A549 (cell line): ENCODE measurements at regions not wholly inside any gene's neighbourhood (a gene's known extent, or its start where the extent isn't known, plus 50 kb on each side); places are given as distances from the start of the nearest gene placed in this dataset.

Experiments
- ATAC-seq, 2 experiments: fragments of 200-7000 bp in 1 of 2; fragments of >200 bp in 1 of 2; cut with Nextera tagmentation in 1 of 2; cut with Tn5 transposase in 1 of 2; 3 replicates each; pipeline versions ENCODE4 v1.8.0 to v1.9.1; 2018 to 2020; ENCODE audit warnings: mild to moderate bottlenecking in 1 of 2, moderate library complexity in 1 of 2
- CTCF ChIA-PET: fragments of 300-600 bp; sonication (Branson Sonifier 250); formaldehyde crosslinking; extraction: SDS; loops from one replicate; lab custom pipeline; 2021; ENCODE audit warnings: antibody characterized with exemption, inconsistent platforms; lab: Yijun Ruan, JAX
- POLR2A ChIA-PET: fragments of 350-600 bp; formaldehyde crosslinking; extraction: SDS; loops from one replicate; lab custom pipeline; 2021; ENCODE audit warnings: antibody characterized with exemption, inconsistent platforms; lab: Yijun Ruan, JAX
- DNase-seq, 2 experiments: peaks; one replicate each; pipeline versions ENCODE4 v3.0.0 to v3.0.0-alpha.2; 2011 to 2016; ENCODE audit warnings: low read depth in 1 of 2, low spot score in 1 of 2
- FAIRE-seq: peaks from 2 replicates; lab custom pipeline; 2011; peaks lifted over from hg19 to GRCh38; lab: Jason Lieb, UNC
- H3K27ac ChIP-seq, 2 experiments: fragments of >200 bp; sonication (Bioruptor Twin); formaldehyde crosslinking; 3 replicates each; pipeline ENCODE4 v1.5.1; 2016 to 2017
- H3K4me1 ChIP-seq: fragments of >200 bp; sonication (Bioruptor Twin); formaldehyde crosslinking; 3 replicates; pipeline ENCODE4 v1.6.1; 2016
- H3K4me2 ChIP-seq: fragments of >200 bp; sonication (Bioruptor Twin); formaldehyde crosslinking; 3 replicates; pipeline ENCODE4 v1.6.1; 2016
- H3K4me3 ChIP-seq: fragments of >200 bp; sonication (Bioruptor Twin); formaldehyde crosslinking; 3 replicates; pipeline ENCODE4 v1.5.1; 2016
- H3K9me3 ChIP-seq: fragments of >200 bp; sonication (Bioruptor Twin); formaldehyde crosslinking; 3 replicates; pipeline ENCODE4 v1.6.1; 2016
- CEBPB ChIP-seq, 2 experiments: fragments of >200 bp in 1 of 2; sonication (Bioruptor Twin) in 1 of 2; formaldehyde crosslinking in 1 of 2; IDR thresholded peaks; 2 replicates each; pipeline ENCODE4 v1.6.1; 2012 to 2016
- CHD2 ChIP-seq: fragments of 150-350 bp; IDR thresholded peaks from 2 replicates; pipeline ENCODE4 v1.6.1; 2014; ENCODE audit warnings: low read length; ENCODE audit not compliant: partially characterized antibody
- ESRRA ChIP-seq: fragments of 150-350 bp; IDR thresholded peaks from 2 replicates; pipeline ENCODE4 v1.6.1; 2014; ENCODE audit warnings: mild to moderate bottlenecking, low read length, borderline replicate concordance
- FOXS1 ChIP-seq: fragments of 250-450 bp; sonication (Bioruptor Pico); IDR thresholded peaks from 2 replicates; pipeline ENCODE4 v1.5.0; 2020; ENCODE audit warnings: mild to moderate bottlenecking, moderate library complexity
- HDAC2 ChIP-seq: fragments of 200-600 bp; sonication (generic); IDR thresholded peaks from 2 replicates; pipeline ENCODE4 v1.6.1; 2016
- HOXA7 ChIP-seq: fragments of 250-450 bp; sonication (Bioruptor Pico); IDR thresholded peaks from 2 replicates; pipeline ENCODE4 v1.5.0; 2020; ENCODE audit warnings: mild to moderate bottlenecking, moderate library complexity
- HOXB13 ChIP-seq: fragments of 250-450 bp; sonication (Bioruptor Pico); IDR thresholded peaks from 2 replicates; pipeline ENCODE4 v1.5.0; 2020; ENCODE audit warnings: low read depth, mild to moderate bottlenecking, moderate library complexity
- JUN ChIP-seq, 2 experiments: fragments of >200 bp; sonication (Bioruptor Twin); formaldehyde crosslinking; IDR thresholded peaks; 2 replicates in 1 of 2; 3 replicates in 1 of 2; pipeline ENCODE4 v1.6.1; 2016 to 2017
- JUNB ChIP-seq: fragments of >200 bp; sonication (Bioruptor Twin); formaldehyde crosslinking; IDR thresholded peaks from 2 replicates; pipeline ENCODE4 v1.6.1; 2016
- MYC ChIP-seq: IDR thresholded peaks from 2 replicates; pipeline ENCODE4 v1.6.1; 2012; ENCODE audit warnings: mild to moderate bottlenecking, inconsistent platforms, low read length, improper control_type of control experiment, borderline replicate concordance
- RCOR1 ChIP-seq: fragments of 150-350 bp; IDR thresholded peaks from 2 replicates; pipeline ENCODE4 v1.6.1; 2014; ENCODE audit warnings: antibody characterized with exemption, low read length, low read depth
- RNF2 ChIP-seq: fragments of 200-600 bp; sonication (generic); IDR thresholded peaks from 2 replicates; pipeline ENCODE4 v1.6.1; 2016; ENCODE audit warnings: low read depth, mild to moderate bottlenecking, antibody characterized with exemption, moderate library complexity, borderline replicate concordance
- SMC3 ChIP-seq: fragments of >200 bp; sonication (Bioruptor Twin); formaldehyde crosslinking; IDR thresholded peaks from 3 replicates; pipeline ENCODE4 v1.6.1; 2018; ENCODE audit warnings: inconsistent platforms
- TFCP2L1 ChIP-seq: fragments of 250-450 bp; sonication (Bioruptor Pico); IDR thresholded peaks from 2 replicates; pipeline ENCODE4 v1.5.0; 2021; ENCODE audit warnings: mild to moderate bottlenecking
- TP53 ChIP-seq: fragments of 250-450 bp; sonication (Bioruptor Pico); IDR thresholded peaks from 2 replicates; pipeline ENCODE4 v1.5.0; 2021; ENCODE audit warnings: mild to moderate bottlenecking, moderate library complexity
- WGBS: methylation state at CpG from one replicate; pipeline ENCODE4 v1.1.6; 2017; ENCODE audit errors: missing lambda C conversion rate; 5-methylcytosine and 5-hydroxymethylcytosine counted together
- TF ChIP-seq, protein P1 (sequence below): fragments of 200-600 bp; sonication (generic); IDR thresholded peaks from 2 replicates; pipeline ENCODE4 v1.6.1; 2016; ENCODE audit warnings: antibody characterized with exemption, mild to moderate bottlenecking, moderate library complexity
- TF ChIP-seq, protein P2 (sequence below): IDR thresholded peaks from 2 replicates; pipeline ENCODE4 v1.6.1; 2012; ENCODE audit warnings: low read depth, borderline replicate concordance
- TF ChIP-seq, protein P3 (sequence below): fragments of 150-350 bp; IDR thresholded peaks from 2 replicates; pipeline ENCODE4 v1.6.1; 2014; ENCODE audit warnings: low read depth, mild to moderate bottlenecking, low read length
- TF ChIP-seq, protein P4 (sequence below): fragments of 250-450 bp; sonication (Bioruptor Pico); IDR thresholded peaks from 2 replicates; pipeline ENCODE4 v1.5.0; 2020; ENCODE audit warnings: low read depth, mild to moderate bottlenecking, moderate library complexity

DNA sequence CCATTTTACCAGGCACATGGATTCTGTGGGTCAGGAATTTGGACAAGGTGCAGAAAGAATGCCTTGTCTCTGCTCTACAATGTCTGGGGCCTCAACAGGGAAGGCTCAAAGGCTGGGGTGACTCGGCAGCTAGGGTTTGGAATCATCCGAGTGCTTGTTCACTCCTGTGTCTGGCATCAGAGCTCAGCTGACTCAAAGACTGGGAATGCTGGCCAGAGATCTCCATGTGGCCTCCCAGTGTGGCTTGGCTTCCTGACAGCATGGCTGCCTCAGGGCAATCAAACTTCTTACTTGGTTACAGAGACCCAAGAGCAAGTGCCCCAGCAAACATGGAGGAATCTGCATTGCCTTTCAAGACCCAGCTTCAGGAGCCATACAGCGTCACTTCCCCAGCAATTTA is 110.5 kb downstream of the TOMM20 start (continued):
- TF ChIP-seq HDAC2 (no peak), RCOR1 (no peak), TFCP2L1 (CRISPR knock-in tag) (no peak), RNF2 (no peak), FOXS1 (no peak), SMC3 (no peak), JUN (IDR thresholded peaks at IDR 0.05) (no peak), HOXB13 (CRISPR knock-in tag) (no peak), MYC (no peak), ESRRA (no peak), JUNB (0 out of 2 replicates have a peak, but pooled peaks have one; percentile 20)
- TF ChIP-seq, protein P1, sequence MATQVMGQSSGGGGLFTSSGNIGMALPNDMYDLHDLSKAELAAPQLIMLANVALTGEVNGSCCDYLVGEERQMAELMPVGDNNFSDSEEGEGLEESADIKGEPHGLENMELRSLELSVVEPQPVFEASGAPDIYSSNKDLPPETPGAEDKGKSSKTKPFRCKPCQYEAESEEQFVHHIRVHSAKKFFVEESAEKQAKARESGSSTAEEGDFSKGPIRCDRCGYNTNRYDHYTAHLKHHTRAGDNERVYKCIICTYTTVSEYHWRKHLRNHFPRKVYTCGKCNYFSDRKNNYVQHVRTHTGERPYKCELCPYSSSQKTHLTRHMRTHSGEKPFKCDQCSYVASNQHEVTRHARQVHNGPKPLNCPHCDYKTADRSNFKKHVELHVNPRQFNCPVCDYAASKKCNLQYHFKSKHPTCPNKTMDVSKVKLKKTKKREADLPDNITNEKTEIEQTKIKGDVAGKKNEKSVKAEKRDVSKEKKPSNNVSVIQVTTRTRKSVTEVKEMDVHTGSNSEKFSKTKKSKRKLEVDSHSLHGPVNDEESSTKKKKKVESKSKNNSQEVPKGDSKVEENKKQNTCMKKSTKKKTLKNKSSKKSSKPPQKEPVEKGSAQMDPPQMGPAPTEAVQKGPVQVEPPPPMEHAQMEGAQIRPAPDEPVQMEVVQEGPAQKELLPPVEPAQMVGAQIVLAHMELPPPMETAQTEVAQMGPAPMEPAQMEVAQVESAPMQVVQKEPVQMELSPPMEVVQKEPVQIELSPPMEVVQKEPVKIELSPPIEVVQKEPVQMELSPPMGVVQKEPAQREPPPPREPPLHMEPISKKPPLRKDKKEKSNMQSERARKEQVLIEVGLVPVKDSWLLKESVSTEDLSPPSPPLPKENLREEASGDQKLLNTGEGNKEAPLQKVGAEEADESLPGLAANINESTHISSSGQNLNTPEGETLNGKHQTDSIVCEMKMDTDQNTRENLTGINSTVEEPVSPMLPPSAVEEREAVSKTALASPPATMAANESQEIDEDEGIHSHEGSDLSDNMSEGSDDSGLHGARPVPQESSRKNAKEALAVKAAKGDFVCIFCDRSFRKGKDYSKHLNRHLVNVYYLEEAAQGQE: no peak
- TF ChIP-seq, protein P2, sequence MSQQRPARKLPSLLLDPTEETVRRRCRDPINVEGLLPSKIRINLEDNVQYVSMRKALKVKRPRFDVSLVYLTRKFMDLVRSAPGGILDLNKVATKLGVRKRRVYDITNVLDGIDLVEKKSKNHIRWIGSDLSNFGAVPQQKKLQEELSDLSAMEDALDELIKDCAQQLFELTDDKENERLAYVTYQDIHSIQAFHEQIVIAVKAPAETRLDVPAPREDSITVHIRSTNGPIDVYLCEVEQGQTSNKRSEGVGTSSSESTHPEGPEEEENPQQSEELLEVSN: no peak
- TF ChIP-seq, protein P3, sequence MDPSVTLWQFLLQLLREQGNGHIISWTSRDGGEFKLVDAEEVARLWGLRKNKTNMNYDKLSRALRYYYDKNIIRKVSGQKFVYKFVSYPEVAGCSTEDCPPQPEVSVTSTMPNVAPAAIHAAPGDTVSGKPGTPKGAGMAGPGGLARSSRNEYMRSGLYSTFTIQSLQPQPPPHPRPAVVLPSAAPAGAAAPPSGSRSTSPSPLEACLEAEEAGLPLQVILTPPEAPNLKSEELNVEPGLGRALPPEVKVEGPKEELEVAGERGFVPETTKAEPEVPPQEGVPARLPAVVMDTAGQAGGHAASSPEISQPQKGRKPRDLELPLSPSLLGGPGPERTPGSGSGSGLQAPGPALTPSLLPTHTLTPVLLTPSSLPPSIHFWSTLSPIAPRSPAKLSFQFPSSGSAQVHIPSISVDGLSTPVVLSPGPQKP: no peak
- TF ChIP-seq, protein P4, sequence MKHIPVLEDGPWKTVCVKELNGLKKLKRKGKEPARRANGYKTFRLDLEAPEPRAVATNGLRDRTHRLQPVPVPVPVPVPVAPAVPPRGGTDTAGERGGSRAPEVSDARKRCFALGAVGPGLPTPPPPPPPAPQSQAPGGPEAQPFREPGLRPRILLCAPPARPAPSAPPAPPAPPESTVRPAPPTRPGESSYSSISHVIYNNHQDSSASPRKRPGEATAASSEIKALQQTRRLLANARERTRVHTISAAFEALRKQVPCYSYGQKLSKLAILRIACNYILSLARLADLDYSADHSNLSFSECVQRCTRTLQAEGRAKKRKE (CRISPR knock-in tag): no peak

DNA sequence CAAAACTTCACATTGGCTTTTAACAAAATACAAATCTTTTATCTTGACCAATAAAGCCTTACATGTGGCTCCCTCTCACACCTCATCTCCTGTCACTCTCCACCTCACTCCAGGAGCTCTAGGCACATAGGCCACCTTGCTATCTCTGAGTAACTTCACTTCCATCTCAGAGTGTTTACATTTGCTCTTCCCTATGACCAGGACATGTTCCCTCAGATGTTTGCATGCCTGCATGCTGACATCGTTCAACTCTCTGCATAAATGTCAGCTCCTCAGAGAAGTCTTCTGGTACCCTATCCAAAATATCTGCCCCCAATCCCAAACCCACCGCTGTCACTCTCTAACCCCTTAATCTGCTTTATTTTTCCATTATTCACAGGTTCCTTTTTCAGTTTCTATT is 110.9 kb downstream of the TOMM20 start:
- 0 out of 3 replicates have a peak overlapping the region, but pooled peaks have one; percentile 13 for H3K4me2 ChIP-seq
- no peak for FAIRE-seq
- peak overlapping the region; percentile 57 to 71 for H3K27ac ChIP-seq
- peak in 1 of 2 experiments; percentile 42 for DNase-seq
- H3K4me1 ChIP-seq: peaks cover 9% of the 10 kb centered on the region; the same call in 2 of the 3 replicates
- ChIA-PET POLR2A (interaction anchor here (0.9 kb wide), 1 partner anchor 50 kb away, joined by 3 read pairs; no protein-coding TSS in a partner anchor), CTCF (no interaction called here)
- ATAC-seq: peak in 1 of 2 experiments; percentile 40; a peak in 2 of 6 replicates
- no peak for TF ChIP-seq TP53
- no peak for TF ChIP-seq HOXA7 (CRISPR knock-in tag)
- no peak for TF ChIP-seq CEBPB (IDR thresholded peaks at IDR 0.05)
- TF ChIP-seq HDAC2: no peak
- TF ChIP-seq, all 56 proteins: peak for 0
- H3K4me3 ChIP-seq: no peak overlapping the region
- H3K9me3 ChIP-seq: peaks cover 14% of the 10 kb centered on the region; the same call in 2 of the 3 replicates
- WGBS: 63% methylated on average over 2 of the region's 2 CpGs

DNA sequence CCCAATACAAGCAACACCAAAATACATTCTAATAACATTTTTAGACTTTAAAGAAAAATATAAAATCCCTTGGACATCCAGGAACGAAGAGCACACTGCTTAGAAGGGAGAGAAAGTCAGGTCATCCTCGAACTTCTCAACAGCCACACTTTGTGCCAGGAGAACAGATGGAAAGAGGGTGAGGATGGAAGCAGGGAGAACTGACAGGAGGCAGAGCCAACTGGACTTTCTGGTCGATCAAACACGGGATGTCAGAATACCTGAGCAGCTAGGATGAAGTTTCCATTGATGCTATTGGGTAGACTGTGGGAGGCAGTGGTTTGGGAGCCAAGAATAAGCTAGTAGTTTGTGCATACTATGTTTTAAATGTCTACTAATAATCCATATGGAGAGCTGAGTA is 111.4 kb downstream of the TOMM20 start:
- Histone ChIP-seq H3K27ac (peak overlapping the region; percentile 57 to 71), H3K4me2 (no peak overlapping the region)
- CTCF ChIA-PET: no interaction called here
- TF ChIP-seq RCOR1 (no peak), CHD2 (no peak)
- TF ChIP-seq, all 56 proteins: peak for 0
- no peak overlapping the region for H3K4me3 ChIP-seq
- H3K9me3 ChIP-seq: peaks cover 14% of the 10 kb centered on the region; the same call in 2 of the 3 replicates
- POLR2A ChIA-PET: no interaction called here
- ATAC-seq: no peak
- peaks cover 15% of the 10 kb centered on the region for H3K4me1 ChIP-seq
- no peak for DNase-seq
- 84% methylated on average over 4 of the region's 4 CpGs for WGBS
- no peak for FAIRE-seq
